GM12874 (cell line): ENCODE measurements at regions not wholly inside any gene's neighbourhood (a gene's known extent, or its start where the extent isn't known, plus 50 kb on each side); places are given as distances from the start of the nearest gene placed in this dataset.

ENCODE experiments used
- CTCF ChIP-seq: IDR thresholded peaks from 2 replicates; pipeline ENCODE4 v1.5.1; 2011; ENCODE audit warnings: low read depth, mild to moderate bottlenecking, control low read depth, low read length, moderate library complexity; ENCODE audit not compliant: insufficient read depth

- no peak for TF ChIP-seq CTCF
These were observed 177.1 kb upstream of the HAAO start for GRCh38 chr2:42969231-42970150.

GRCh38 chr2:42967959-42968674 is 175.7 kb upstream of the HAAO start:
- TF ChIP-seq CTCF: no peak

GRCh38 chr2:42965910-42966309 is 173.5 kb upstream of the HAAO start:
- TF ChIP-seq CTCF: no peak

- TF ChIP-seq CTCF: no peak
These were observed 172.8 kb upstream of the HAAO start for GRCh38 chr2:42965196-42965595.

GRCh38 chr2:42964439-42965083 is 172.2 kb upstream of the HAAO start:
- TF ChIP-seq CTCF: no peak

- no peak for TF ChIP-seq CTCF
These were observed 171.2 kb upstream of the HAAO start for GRCh38 chr2:42963452-42964068.

GRCh38 chr2:42962508-42962953 is 170.1 kb upstream of the HAAO start:
- TF ChIP-seq CTCF: no peak
